ENCODE measurements at regions not wholly inside any gene's neighbourhood (a gene's known extent, or its start where the extent isn't known, plus 50 kb on each side); places are given as distances from the start of the nearest gene placed in this dataset.

DNA sequence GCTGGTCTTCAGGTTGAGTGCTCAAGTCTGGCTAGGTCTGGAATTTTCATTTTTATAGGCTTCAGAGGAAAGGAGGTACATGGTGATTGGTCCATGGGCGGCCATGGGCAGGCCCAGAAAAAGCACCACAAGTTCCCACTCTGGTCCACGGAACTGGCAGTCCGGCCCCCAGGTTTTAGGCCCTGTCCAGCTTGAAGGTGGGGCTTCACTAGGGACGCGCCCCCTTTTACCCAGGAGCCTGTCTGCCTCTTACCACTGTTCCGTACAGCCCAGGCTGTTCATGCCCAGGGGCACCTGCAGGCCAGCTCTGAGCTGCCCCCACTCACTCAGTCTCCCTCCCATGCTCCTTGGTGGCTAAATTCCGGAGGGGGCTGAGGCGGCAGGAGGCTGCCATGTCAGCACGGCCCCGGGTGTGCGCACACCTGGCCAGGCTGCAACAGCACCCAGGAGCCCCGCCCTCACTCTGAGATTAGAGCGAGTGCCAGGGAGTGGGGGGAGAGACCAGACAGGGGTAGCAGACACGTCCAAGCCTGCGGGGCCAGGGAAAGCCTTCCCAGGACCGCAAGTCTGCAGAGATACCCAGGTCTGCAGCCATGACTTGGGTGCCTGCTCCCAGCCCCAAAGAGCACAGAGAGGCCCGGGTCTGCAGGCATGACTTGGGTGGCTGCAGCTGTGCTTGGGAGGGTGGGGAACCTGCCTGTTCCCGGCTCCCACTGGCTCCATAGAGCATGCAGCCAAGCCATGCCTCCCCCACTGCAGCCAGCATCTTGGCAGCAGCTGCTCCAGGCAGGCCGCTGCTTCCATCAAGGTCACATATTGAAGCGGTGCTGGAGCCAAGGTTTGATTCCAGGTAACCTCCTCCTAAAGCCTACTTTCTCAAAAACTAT is 390.2 kb upstream of the SGCD start:
- DNase-seq, result no peak

DNA sequence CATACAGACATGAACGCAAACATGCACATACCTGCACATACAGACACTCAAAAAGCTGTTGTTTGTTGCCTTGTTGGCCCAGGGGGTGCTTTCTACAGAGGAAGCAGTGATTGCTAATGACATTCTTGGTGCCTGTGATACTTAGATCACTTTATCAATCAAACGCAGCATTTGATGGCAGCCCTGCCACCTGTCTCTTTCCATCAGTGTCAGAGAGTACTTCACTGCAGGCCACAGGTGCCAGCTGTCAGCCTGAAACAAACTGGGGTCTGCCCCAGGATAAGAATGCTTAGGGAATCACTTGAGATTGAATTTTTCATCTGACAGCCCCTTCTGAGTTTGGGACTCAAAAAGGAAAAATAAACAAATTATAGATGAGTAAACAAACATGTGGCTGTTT is 388.9 kb upstream of the SGCD start:
- DNase-seq, result no peak

DNA sequence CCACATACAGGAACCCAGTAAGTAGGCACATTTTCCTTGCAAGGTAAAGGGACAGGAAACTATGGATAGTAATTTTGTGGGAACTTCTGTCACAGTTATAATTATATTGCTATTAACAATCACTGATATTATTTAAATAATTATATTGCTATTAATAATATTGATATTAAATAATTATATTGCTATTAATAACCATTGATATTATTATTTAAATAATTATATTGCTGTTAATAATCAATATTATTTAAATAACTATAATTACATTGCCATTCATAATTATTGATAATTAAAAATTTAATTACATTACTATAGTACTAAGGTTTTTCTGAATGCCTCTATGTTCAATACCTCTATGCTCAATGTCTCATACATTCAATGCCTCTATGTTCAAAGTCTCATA is 385.6 kb upstream of the SGCD start:
- no peak for DNase-seq

DNA sequence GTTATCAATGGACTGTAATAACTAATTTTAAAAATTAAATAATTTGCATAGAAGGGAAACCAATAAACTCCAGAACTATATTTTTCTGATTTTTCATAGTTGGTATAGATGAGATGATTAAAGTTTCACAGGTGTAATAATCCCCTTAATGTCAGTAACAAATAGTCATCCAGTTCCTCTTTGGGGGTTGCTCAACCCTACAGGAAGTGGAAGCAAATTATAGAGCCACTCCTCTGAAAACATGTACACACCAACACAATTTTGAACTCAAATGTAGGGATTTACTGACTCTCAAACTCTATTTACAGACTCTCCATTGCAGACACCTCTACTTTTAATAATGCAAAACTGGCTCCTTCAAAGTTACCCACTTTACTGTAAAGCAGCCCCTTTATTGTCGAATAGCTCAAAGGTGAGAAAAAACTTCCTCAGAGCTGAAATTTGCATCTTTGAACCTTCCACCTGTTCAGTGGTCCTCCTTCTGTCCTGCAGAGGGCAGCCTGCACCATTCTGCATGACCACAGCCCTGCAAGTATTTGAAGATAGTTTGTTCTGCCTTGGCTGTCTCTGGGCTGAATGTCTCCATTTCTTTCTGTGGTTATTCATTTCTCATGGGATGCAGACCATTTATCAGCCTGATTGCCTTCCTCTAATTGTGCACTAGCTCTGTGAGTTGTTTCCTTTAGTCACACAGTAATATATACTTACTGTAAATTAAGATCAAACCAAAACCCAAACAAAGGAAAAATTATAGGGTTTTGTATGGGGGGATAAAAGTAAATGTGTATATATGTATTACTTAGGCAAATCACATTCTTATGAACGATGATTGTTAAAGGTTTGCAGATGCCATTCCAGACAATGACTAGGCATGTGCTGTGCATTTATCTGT is 383.2 kb upstream of the SGCD start:
- peak; percentile 34 for DNase-seq

DNA sequence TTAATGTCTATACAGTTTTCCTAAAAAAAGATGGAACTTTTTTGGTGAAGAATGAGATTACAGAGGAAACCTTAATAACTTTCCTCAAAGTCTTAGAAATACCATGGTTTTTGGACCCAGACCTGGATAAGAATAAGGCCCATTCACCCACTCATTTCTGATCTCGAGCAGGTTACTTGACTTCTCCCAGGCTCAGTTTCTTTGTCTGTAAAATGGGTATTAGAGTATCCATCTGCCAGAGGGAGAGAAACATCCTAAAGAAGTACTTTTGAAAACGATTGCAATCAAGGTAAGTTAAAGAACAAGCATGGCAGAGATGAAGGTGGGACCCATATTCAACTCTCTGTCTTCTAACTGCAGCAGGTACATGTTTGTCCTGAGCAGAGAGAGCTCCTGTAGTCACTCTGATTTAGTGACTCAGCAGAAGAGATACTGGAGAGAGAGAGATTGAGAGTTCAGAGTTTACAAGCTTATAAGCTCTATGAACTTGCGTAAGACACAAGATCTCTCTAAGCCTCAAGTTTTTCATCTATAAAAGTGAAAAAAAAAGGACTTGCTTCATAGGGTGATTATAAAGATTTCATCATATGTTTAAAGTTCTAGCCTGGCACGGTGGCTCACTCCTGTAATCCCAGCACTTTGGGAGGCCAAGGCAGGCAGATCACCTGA is 379.4 kb upstream of the SGCD start:
- DNase-seq, result no peak

DNA sequence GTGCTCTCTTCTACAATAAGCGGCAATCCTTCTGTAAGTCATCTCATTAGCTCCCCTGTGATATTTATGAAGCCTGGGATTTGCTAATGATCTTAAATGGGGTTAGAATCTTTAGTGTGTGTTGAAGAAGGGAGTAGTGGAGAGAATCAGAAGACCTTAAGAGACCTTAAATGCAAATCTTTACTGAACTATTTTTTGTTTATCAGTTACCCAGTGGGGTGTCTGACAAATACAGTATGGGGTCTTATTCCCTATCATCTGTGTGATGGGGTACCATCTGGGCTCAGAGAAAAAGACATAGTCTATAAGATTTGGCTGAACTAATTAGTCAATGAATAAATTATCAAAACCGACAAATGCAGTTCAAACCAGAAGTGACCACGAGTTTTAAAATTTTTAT is 378.4 kb upstream of the SGCD start:
- DNase-seq, result no peak

DNA sequence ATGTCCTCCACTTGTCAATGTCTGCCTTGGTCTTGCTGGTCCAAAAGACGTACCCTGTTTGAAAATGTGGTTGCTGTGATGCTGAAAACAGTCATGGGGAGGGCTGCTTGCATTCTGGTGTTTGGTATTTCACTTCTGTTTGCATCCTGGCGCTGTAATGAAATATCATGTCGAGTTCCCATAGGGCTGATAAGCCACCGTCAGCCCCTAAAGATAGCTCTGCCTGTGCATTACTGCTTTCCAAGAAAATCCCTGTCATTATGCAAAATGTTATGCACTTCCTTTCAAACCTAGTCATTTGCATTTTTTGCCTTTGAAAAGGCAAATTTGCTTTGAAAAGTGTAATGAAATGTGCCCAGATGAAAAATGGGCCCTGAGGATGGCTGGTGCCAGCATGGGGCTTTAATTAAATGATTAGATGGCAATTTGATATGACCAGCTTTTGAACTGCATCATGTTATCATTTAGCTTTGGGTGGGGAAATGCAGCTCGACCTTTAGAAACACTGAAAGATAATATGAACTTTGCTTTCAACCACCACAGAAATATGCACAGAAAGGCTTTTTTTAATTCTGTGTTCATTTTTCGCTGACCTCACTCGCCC is 374.4 kb upstream of the SGCD start:
- DNase-seq, result no peak

DNA sequence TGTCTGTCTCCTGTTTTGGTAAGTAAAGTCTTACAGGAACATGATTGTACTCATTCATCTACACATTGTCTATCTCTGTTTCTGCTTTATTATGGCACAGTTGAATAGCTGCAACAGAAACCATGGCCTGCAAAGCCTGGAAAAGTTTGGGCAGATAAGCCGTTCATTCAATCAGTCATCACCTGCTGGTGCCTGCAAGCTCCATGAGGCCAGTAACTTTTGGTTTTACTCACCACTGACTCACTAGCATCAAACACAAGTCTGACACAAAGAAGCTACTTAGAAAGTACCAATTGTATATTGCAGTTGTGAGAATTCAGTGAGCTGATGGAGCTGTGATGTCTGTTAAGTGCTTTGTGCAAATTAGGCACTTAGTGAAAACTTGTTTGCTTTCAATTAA is 373.6 kb upstream of the SGCD start:
- DNase-seq, result no peak

DNA sequence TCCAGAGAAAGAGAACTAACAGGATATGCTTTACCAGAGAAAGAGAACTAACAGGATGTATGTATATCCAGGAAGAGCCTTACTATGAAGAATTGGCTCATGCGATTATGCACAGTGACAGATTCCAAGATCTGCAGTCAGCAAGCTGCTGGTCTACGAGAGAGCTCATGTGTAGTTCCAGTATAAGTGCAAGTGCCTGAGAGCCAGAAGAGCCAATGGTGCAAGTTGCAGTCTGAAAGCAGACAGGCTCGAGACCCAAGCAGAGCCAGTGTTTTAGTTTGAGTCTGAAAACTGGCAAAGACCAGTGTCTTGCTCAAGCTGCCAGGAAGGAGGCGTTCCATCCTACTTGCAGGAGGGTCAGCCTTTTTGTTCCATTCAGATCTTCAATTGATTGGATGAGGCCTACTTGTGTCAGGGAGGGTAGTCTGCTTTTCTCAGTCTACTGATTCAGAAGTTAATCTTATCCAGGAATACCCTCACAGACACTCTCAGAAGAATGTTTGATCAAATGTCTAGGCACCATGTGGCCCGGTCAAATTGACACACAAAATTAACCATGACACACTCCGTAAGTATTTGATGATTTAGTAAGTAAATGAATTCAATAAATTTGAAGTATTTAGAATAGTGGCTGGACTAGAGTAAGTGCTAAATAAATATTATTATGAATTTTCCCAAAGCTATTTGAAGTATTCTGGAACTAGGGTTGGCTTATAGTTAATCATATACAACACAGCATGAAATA is 372.1 kb upstream of the SGCD start:
- no peak for DNase-seq

DNA sequence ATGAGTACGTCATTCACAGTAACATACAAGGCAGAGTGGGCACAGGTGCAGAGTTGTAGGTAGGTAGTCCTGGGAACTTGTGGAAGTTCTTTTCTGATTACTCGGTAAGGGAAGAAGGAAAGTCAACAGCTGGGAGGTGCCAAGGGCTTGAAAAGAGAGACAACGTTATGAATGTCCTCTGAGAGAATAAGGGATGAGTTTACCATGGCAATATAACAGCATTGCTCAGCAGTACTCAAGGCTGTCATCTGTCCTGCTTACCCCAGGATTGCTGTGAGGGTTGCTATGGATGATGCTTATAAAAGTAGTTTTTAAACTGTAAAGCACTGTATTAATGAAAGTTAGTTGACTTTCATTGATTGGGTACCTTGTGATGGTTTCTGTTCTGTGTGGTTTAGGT is 369.1 kb upstream of the SGCD start:
- DNase-seq, result no peak

DNA sequence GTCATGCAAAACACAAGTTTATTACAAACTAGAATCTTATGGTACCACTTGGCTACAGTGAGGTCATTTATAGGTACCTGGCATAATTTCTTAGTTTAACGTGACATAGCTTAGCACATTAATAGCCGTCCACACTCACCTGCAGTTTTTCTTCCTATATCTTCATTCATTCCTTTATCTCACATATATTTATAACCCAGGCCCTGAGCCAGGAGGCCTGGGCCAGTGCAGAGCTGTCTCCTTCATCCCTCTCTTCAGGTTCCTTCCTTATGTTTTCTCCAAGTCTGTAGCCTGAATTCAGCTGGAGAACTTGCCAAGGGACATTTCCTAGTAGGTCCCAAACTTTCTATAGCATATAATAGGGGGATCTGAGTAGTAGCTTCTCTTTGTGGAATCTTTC is 367.9 kb upstream of the SGCD start:
- no peak for DNase-seq

DNA sequence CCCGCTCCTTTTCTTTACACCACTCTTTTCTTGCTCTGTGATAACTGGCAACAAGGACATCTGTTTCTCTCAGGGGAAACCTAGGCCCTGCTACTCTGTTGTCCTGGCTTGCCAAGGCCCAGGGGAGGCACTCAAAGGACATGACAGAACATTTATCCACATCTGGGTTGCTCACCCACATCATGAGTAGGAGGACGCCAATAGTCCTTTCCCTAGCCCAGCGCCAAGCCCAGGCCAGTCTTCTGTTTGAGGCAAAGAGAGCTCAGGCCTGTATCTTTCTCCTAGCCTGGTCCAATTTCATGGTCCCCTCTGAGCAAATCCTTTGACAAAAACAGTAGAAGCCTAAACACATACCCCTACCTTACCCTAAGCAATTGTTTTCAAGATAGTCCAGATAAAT is 366.8 kb upstream of the SGCD start:
- no peak for DNase-seq

DNA sequence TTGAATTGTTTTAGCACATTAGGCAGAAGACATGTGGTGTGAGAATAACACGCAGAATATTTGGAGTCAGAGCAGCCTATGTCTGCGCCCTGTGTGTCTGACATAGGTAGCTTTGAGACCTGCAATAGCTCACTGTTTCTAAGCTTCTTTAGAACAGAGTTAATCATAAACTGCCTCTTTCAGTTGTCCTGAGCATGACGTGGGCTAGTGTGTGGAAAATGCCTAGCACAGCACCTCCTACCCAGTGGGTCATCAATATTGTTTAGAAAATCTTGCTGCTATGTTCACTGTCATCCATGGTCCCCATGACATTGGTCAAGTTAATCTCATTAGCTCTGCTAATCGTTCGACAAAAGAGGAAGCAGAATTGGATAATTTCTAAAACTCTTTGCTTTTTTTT is 357.4 kb upstream of the SGCD start:
- DNase-seq, result no peak

DNA sequence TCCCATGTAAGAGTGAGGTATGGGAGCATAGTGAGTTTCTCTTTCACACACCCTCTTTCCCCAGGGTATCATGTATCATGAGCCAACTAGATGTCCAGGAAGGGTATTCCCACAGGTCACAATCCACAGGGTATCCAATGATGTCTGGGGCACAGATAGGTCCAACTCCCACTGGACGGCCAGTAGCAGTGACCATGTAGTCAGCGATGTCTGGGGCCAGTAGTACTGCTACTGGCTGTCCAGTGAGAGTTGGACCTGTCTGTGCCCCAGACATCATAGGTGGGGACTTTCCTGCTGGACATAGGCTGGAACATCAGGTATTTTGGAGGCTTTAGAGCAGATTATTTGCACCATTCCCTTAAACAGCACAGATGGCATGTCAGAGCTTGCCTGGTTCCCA is 352.6 kb upstream of the SGCD start:
- no peak for DNase-seq

DNA sequence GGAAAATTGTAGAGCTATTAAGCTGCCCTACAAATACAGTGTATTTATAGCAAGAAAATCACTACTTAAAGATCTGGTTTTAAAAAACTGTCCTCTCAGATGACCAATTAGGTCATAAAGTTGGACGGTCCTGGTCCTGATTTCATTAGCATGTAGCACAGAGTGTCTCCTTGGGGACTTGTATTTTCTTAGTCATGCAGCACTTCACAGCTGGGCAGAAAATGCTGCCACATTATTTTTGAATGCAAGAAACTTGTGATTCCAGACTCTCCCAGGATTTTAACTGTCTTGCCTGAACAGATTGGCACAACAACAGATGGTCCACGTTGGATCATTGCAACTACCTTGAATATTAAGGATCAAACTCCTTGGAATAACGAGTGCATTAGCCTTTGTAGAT is 348.1 kb upstream of the SGCD start:
- DNase-seq, result no peak

DNA sequence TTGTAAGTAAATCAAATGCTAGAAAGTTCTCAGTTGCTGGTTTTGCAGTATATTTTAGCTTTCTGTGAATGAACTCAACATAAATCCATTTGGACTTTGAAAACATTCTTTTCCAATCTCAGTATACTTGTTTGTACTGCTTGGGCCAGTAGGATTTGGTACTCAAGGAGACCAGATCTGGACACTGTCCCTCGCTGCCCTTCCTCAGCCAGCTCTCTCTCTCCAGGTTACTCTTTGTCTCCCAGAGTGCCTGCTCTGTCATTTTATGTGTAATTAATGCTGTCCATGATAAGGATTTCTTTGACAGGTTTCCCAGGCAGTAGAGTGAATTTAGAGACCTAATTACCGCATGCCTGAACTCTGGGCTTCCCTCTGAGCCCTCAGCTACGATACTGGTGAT is 344.6 kb upstream of the SGCD start:
- no peak for DNase-seq

DNA sequence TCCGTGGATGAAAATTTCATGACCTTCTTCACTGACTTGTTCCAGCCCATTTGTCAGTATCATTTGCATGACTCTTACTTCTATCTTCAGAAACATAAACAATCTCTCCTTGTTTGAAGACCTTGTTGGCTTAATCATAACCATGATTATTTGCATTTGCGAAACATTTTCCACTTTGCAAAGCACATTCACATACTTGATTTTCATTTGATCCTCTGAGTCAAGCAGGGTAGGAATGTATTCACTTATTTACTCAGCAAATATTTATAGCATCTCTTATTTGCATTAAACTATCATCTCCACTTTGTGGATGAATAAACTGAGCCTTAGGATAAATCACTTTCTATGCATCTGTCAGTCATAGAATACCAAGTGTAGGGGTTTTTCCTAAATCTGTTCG is 343.0 kb upstream of the SGCD start:
- DNase-seq, result no peak

DNA sequence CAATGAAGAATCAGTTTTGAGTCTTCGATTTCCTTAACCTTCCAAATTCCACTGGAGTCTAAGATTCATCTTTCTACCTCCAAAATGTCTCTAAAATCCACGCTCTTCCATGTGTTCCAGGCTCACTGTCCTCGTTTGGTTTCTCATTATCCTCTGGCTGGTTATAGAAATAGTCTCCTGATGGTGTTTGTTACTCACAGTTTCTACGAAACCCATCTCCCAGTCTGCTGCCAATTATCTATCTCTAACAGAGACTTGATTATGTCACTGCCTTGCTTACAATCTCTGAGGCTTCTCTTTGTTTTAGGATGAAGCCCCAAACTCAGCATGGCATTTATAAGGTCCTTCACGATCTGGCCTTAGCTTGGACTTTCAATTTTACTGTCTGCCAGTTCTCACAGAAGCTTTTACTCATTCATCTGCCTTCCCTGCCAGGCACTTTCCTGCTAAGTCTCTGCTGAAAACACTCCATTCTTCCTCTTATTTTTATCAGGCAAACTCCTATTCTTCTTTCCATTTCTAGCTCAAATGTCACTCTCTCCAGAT is 339.6 kb upstream of the SGCD start:
- no peak for DNase-seq

DNA sequence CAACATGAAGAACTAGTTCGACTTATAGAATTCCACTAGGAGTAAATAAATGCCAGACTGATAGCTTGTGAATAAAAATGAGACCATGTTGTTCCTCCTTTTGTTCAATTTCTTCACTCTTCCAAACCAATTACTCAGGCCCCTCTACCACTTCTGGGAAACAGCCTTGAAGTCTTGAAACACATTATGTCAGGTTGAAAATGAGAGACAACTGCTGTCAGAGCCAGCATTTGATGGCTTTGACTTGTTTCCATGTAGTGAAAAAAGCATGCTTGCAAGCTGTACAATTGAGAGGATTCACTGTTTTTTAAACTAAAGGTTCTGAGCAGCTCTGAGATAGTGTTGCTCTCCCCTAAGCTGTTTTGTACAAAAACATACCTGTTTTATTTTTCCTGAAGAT is 337.1 kb upstream of the SGCD start:
- no peak for DNase-seq

DNA sequence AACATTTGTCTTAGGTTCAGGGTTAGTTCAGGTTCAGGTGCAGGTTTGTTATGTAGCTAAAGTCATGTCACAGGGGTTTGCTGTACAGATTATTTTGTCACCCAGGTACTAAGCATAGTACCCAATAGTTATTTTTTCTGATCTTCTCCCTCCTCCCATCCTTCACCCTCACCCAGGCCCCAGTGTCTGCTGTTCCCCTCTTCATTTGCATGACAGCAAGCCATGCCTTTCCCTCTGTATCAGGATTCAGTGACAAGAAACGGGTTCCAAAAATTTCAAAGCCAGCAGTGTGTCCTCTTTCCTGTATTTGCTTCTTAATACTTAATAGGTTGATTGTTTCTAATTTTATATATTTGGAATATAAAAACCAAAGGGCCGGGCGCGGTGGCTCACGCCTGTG is 330.8 kb upstream of the SGCD start:
- DNase-seq, result no peak

DNA sequence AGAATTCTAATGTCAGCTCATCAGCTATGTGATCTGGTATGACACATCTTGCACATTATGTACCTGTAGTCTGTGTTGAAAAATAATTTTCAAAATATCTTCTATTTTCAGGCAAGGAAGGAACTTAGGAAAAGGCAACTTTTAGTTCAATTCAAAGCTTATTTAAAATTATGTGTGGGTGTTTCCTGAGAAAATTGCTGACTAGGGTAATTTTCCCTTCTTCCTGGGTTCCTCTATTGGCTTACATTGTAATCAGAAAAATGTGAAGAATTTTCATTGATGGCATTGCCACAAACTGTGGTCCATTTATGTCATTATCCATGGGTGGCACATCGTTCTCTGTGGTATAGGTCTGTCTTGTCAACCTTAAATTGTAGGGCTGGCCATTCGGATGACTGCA is 328.7 kb upstream of the SGCD start:
- no peak for DNase-seq

DNA sequence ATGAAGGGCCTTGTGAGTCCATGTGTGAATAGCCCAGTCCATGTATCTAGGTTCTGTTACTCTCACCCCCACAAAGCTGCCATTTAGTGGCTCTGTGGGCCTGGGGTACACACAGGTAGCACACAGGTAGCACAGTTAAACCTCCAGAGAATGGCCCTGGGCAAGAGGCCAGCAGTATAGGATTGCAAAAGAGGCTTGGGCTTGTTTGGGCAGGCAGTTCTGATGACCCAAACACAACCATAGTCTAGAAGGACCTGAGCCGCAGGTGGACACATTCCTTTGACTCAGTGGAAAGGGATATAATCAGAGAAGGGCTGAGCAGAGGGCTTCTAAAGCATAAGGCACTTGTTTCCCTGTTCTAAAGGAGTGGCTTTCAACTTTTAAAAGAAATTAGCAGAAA is 326.8 kb upstream of the SGCD start:
- no peak for DNase-seq
